ENCODE measurements at regions not wholly inside any gene's neighbourhood (a gene's known extent, or its start where the extent isn't known, plus 50 kb on each side); places are given as distances from the start of the nearest gene placed in this dataset.

DNA sequence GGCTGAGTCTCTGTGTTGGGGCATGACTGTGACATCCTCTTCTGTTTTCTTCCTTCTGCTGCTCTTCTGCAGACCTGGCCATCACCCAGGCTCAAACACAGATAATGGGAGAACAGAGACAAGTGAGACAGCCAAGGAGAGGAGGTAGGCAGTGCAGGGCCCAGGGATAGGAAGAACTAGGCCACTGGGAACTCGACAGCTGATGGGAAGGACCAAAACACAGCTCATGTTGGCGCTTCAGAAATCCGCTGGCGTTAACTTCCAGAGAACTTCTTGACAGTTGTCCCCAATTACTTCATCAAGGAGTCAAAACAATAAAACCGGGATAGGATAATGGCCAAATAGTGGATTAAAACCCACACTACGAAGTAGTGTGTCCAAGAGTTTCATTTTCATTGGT is 97.0 kb upstream of the PALS2 start:
- DNase-seq (ENCODE audit: low spot score) = no peak

DNA sequence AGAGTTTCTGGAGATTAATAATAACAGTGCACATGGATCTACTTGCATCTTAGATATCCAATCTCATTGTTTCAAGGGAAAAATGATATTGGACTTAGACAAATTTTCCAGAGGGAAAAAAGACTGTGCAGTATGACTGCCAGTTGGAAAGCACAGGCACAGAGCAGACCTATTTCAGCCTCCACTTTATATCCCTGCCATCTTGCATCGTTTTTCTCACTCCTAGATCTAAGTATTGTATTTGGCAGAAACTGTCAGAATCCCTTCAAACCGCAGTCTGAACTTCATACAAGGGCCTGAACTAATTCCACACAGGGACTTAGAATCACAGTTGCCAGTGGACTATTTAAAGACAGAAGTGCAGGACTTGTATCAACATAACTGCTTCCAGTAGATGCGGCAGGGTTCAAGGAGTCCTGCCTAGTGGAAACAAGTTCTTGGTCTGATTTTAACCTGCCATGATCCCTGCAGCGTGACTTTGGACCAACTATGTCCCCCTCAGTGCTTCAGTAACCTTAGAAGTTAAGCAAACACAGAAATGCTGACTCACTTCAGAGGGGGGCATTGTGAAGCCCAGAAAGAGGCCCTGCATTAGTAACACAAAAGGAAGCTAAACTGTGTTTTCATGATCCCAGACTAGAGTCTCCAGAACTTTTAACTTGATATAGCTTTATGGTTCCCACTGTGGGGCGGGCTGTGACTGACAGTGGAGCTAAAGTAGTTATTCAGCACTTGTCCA is 95.7 kb upstream of the PALS2 start:
- DNase-seq (ENCODE audit: low spot score) = no peak

DNA sequence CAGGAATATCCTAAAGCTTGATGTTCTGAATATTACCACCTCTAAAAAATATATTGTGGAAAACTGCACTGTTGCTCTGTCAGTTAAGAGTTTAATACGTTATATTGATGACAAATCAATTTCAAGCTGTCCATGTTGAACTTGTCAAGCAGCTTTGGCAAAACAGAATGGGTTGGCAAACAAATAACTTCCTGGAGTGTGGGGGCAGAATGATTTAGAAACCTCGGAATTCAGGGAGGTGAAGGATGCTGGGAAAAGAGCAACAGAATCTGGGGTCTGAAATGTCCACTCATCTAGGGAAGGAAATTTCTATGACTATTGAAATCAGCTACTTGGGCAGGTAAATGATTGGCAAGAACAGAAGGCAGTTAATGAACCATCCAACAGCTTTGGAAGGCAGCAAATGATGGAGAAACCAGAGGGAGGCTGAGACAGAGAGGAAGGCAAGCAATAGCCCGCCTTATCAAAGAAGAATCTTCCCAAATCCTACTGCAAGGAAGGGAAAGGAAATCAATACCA is 95.1 kb upstream of the PALS2 start:
- DNase-seq (ENCODE audit: low spot score) = no peak

DNA sequence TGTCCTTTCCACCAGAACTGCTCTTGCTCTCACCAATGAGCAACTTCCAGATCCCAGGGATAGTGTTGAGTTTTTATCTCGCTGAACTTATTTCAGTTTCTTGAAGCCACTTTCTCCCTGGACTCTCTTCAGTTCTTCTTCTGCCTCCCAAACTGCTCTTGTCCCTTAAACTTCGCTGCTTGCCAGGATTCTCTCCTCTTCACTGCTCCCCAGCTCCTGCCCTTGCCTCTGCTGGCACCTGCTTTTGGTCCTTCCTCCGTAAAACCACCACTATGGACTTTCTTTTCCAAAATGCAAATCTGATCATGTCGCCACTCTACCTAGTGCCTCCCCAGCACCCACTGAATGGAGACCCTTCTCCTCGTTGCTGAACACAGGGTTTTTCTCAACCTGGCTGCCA is 92.8 kb upstream of the PALS2 start:
- DNase-seq (ENCODE audit: low spot score) = no peak

DNA sequence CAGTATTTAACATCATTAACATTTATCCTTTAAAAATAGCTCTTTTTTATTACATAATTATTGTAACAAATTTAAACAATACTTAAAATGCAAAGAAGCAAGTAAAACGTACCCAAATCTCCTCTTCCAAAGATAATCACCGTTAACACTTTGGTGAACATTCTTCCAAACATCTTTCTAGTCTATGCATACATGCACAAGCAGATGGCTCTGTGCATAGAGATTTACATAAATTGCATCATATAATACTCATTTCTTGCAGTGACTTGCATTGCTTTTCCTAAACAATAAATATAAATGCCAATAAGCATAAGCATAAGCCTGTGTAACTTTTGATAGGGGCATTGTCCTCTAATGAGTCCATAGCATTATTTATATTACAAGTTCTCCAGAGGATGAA is 89.4 kb upstream of the PALS2 start:
- DNase-seq (ENCODE audit: low spot score) = no peak

DNA sequence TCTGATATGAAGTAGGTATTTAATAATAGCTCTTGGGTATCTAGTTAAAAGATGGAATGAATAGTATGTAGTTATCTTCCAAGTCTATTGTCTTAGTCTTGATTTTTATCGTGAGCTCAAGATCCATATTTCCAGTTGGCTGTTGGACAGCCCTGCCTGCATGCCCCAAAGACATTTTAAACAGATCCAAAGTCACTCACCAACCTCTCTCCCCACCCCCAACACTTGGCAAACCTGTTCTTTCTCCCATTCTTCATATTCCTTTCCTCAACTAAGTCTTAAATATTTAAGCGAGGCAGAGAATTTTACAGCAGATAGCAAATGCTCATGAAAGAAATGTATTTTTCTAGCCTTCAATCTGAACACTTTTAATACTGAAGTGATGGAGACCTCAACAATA is 80.7 kb upstream of the PALS2 start:
- no peak for DNase-seq (ENCODE audit: low spot score)

DNA sequence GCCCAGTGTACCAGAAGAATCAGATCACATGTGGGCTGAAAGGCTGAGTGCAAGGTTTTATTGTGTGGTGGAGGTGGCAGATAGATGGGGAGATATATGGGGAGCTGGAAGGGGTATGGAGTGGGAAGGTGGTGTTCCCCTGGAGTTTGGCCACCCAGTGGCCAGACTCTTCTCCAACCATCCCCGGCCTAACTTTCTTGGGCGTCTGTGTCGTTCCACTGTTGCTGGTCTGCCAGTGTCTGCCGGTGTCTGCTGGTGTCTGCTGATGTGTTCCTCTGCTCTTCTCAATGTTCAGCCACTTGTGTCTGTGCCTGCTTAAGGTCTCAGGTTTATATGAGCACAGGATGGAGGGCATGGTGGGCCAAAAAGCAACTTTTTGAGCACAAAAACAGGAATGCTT is 78.4 kb upstream of the PALS2 start:
- DNase-seq (ENCODE audit: low spot score) = no peak

DNA sequence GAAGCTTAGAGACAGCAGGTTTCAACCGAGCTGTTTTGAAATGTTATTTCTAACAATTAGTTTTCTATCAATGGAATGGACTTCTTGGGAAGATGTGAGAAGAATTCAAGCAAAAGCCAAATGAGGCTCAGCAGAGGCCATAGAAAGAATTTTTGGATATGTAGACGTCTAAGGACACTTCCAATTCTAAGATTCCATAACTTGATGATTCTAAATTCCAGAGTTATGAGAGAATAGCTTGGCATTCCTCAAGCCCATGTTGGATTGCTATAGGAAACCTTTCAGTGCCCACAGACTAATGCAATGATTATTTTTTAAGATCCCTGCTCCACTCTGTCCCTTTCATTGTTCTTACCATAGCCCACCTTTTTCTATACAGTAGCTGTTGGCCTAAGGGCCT is 77.2 kb upstream of the PALS2 start:
- DNase-seq (ENCODE audit: low spot score) = no peak

DNA sequence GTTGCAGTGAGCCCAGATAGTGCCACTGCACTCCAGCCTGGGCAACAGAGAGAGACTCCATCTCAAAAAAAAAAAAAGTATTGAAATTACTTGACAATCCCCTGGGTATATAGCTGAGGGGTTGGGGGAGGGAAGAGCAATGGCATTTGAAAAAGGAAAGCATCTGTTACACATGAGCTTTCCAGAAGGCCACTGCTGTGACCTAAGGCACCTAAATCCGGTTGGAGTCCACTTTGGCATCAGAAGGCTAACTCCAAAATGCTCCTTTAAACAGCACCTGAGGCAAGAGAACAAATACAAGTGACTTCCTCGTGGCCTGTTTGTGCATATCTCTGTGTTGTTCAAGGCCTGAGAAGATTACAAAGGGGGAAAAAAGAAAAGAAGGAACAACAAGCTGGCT is 74.8 kb upstream of the PALS2 start:
- DNase-seq (ENCODE audit: low spot score) = no peak

DNA sequence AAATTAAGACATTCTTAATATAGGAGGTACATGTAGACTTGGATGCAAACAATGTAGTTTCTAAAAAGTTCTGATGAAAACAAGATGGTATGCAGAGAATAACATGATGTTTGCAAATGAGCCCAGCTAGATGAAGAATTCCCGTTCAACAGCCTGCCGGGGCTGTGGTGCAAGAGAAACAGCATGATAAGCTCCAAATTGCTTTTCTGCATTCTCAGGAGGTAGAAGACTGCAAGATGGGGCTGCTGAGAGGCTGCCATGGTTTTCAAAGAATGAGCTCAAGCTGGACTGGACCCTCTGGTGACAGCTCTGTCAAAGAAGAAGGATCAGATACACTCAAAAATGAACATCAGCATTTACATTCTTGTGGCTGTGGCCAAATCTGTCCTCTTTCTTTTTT is 73.4 kb upstream of the PALS2 start:
- DNase-seq (ENCODE audit: low spot score) = no peak

DNA sequence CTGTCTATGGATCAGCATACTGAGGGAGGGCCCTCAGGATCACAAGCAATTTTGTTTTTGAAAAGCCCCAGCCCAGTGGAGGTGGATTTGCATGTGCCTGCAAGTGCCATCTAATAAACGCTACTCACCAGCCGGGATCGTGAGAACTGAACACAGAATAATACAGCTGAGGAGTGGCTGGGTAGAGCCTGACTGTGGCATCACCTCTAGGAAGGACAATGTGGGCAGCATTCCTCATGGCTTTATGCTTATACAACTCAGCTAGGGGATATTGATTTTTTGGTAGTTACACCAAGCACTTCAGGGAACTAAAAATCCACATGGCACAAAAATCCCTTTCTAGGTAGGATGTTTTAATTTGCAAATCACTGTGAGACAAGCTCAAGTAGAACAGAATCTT is 72.7 kb upstream of the PALS2 start:
- DNase-seq (ENCODE audit: low spot score) = no peak

DNA sequence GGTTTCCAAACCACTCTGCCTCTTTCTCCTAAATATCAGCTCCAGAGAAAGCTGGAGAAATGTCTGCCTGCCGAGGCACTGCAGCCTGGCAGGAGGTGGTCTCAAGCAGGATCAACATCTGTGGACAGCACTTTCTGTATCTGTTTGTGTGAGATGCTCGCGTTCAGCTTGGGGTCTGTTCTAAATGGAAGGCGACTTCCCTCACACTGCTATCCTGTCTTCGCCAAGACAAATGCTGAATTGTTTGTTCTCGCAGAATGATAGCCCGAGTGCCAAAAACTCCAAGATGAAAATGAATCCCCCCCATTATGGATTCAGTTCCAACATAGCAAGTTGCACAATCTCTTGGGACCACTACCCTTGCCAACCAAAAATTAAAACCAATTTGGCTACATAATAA is 72.2 kb upstream of the PALS2 start:
- no peak for DNase-seq (ENCODE audit: low spot score)

DNA sequence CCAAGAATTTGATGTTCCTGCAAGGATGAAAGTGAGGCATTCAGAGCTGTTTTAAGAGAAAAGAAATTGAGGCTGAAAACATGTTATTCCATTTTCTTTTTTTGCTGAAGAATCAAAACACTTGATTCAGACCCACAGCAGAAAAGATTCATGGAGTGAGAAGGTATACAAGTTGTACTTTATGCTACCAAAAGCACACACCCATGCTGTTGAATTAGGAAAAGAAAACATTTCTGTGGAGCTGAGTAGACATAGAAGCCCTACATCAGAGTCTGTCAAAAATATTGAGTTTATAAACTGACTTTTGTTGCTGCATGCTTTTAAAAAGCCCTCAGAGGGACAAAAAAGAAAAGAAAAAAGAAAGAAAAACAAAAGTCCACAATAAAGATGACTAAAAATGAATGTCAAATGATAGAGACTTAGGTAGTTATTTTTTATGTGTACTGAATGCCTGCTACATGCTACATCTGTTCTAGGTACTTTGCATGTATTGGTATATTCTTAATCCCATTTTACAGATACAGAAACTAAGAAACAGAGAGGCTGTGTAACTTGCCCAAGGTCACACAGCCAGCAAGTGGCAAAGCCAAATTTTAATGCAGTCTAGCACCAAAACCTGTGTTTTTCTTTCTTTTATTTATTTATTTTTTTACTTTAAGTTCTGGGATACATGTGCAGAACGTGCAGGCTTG is 71.7 kb upstream of the PALS2 start:
- no peak for DNase-seq (ENCODE audit: low spot score)

DNA sequence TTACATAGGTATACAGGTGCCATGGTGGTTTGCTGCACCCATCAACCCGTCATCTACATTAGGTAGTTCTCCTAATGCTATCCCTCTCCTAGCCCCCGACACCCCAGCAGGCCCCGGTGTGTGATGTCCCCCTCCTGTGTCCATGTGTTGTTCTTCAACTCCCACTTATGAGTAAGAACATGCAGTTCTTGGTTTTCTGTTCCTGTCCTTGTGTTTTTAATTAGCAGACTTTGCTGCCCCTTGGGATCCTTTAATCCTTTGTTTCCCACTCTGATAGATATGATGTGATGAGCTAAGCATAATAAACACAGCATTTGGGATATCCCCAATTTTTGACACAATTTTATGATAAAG is 71.1 kb upstream of the PALS2 start:
- no peak for DNase-seq (ENCODE audit: low spot score)

DNA sequence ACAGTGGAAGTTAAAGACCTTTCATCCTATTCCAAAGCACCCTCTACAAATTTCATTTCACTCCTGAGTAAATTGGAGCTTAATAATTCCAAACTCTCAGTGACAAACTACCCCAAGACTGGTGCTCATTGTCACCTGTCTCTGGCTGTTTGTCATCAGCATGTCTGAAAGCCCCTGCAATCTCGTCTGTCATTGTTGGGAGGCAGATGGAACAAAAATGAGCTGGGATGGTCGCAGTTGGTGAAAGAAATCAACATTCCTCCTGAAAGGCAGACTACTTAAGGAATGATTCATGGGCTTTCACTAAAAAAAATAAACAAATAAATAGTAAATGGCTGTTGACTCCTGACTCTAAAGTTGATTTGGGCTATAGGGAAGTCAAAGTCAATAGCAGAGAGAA is 69.7 kb upstream of the PALS2 start:
- DNase-seq (ENCODE audit: low spot score) = no peak

DNA sequence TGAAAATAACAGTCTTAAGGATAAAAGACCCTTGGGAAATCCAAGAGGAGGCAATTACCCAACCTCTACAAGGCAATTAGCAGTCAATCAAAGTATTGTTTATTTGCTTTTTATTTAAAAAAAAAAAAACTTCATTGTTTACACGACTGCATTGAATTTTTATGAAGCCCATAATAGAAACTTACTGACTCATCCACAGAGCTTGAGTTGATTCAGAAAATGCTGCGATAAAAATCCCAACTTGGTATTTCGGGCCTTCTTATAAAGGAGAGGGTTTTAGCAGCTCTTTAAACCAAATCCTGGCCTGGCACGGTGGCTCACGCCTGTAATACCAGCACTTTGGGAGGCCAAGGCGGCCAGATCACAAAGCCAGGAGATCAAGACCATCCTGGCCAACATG is 69.2 kb upstream of the PALS2 start:
- no peak for DNase-seq (ENCODE audit: low spot score)

DNA sequence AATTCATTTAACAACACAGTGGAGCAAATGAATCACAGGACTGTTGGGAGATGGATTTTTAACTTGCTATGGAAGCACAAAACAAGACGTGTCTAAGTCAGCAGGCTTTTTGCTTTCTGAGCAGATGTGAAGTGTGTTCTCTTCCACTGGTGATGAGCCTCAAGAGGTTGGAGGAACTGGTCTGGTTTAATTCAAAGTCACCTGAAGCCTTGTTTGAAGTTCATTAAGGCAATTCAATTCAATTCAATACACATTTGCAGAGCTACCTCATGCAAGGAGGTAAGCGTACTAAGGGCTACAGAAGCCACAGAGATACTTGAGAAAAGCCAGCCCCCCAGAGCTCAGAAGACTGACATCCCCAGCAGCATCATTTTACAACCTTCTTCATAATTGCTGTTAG is 68.4 kb upstream of the PALS2 start:
- no peak for DNase-seq (ENCODE audit: low spot score)

DNA sequence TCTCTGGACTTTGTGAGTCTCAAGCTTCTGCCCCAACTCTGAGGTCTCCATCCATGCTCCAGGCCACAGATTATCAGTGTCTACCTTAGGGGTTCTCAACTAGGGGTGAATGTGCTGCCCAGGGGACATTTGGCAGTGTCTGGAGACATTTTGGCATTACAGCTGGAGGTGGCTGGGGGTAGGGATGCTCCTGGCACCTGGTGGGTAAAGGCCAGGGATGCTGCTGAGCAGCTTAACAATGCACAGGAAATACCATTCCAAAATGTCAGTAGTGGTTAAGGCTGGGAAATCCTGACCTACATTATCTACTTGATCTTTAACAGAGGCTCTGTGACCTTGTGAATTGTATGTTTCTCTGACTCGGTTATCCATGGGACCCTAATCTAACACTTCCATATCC is 67.3 kb upstream of the PALS2 start:
- DNase-seq (ENCODE audit: low spot score) = no peak

DNA sequence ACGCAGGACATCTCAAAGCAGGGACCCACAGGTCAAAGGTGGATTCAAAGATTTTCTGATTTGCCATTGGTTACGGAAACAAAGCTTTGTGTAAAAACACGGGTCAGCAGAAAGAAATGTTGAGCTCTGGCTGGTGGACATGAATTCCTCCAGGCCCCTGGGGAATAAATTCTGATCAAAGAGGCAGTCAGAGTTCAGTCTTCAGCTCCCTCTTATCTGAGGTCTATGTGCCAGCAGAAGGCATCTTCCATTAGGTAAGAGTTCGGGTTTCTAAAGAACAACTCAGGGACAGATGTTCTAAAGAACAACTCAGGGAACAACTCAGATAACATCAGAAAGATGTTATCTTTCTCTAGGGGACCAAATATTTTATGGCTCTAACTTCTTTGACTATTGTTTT is 64.9 kb upstream of the PALS2 start:
- DNase-seq (ENCODE audit: low spot score) = no peak

DNA sequence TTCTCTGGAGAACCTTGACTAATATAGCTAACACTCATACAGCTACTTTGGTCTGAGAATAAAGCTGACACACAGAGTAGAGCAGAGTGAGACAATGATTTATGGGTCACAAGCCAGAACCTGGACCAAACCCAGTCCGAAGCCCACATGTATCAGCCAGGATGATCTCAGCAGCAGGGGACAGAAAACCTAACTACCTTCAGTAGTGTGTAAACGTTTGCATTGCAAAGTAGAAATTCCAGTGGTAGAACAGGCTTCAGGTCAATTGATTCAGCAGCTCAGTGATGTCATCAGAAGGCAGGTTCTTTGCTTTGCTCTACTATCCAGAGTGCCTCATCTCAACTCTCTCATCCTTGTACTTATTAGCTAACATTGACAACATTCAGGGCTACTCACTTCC is 62.5 kb upstream of the PALS2 start:
- DNase-seq (ENCODE audit: low spot score) = no peak

DNA sequence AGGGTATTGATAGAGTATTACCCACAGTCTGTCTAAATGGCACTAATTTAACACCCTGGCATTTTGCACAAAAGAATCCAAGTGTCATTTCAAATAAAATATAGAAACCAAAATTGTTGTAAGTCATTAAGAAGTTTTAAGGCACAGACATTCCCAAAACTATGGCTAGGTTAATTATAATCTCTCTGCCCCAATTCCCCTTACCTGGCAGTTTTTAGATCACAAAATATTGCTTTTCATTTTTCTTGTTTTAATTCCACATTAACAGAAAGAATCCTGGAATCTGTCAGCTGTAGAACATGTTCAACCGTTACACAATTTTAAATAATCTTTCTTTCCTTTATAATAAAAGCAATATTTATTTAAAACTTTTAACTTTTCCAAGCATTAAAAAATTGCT is 56.1 kb upstream of the PALS2 start:
- no peak for DNase-seq (ENCODE audit: low spot score)

DNA sequence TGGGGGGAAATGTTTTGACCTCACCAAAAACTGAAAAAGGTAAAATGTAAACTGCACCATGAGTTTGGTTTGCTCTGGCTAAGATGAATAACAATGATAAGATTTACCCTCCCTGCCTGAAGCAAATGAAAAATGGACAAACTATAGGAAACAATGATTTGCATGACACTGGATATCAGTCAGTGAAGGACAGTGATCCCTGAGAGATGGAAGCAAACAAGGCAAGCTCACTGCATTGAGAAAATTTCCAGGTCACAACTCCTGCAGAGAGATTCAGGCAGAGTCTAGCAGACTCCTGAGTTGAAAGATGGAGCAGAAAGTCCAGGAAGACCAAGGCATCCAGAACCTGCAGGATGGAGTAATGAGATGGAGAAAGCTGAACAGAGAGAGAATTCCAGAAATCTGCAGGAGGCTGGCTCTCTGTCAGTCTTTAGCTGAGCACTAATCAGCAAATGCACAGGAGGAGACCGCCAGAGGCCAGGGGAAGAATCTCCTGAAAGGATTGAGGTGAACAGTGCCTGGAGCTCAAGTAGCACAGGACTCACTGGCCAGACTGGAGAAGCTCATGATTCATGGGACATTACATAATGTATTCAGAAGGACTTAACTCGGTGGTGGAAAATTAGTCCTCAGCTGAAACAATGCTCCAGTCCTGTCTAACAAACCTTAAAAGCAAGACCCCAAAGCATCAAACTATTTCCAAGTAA is 51.2 kb upstream of the PALS2 start:
- peak; percentile 51 for DNase-seq (ENCODE audit: low spot score)
